HCT116 (cell line): ENCODE measurements at regions not wholly inside any gene's neighbourhood (a gene's known extent, or its start where the extent isn't known, plus 50 kb on each side); places are given as distances from the start of the nearest gene placed in this dataset.

ENCODE experiments used
- ATAC-seq: fragments of 200-7000 bp; cut with Tn5 transposase; 2 replicates; pipeline ENCODE4 v1.9.1; 2020; ENCODE audit warnings: mild to moderate bottlenecking, moderate library complexity
- BruUV-seq: library from RNA; stranded (reverse); fragments of 400-500 nt; replicated peaks from 2 replicates; lab custom pipeline; 2021; lab: Mats Ljungman, UMichigan
- CTCF ChIA-PET: fragments of 300-600 bp; sonication (Branson Sonifier 250); formaldehyde crosslinking; loops from one replicate; lab custom pipeline; 2021; ENCODE audit warnings: antibody characterized with exemption; lab: Charles Lee
- POLR2A ChIA-PET: fragments of 300-600, 350-600 bp; sonication (Branson Sonifier 250); formaldehyde crosslinking; loops from one replicate; lab custom pipeline; 2021; ENCODE audit warnings: antibody characterized with exemption; lab: Charles Lee
- RAD21 ChIA-PET, 2 experiments: fragments of 300-600 bp; sonication (Branson Sonifier 250); formaldehyde crosslinking; loops; one replicate each; lab custom pipeline; 2023; ENCODE audit warnings: low total read pairs in 2 of 2; ENCODE audit not compliant: uncharacterized antibody in 2 of 2, unreplicated experiment in 2 of 2, low non-redundant PET in 1 of 2; lab: Charles Lee
- DNase-seq: peaks from one replicate; pipeline ENCODE4 v3.0.0-alpha.2; 2010; ENCODE audit warnings: low read depth, low spot score
- H2AFZ ChIP-seq: fragments of 200-600 bp; shearing (Covaris generic), sonication (generic); 2 replicates; pipeline ENCODE4 v1.6.1; 2017; ENCODE audit warnings: low read depth, mixed run types, mixed read lengths, antibody characterized with exemption, low read length; ENCODE audit not compliant: poor library complexity, severe bottlenecking
- H3K27ac ChIP-seq: 2 replicates; pipeline ENCODE4 v1.5.1; 2012; ENCODE audit warnings: low read depth, low read length
- H3K27me3 ChIP-seq: fragments of 200-600 bp; sonication (generic); 2 replicates; pipeline ENCODE4 v1.6.1; 2016; ENCODE audit warnings: mixed run types, low read length, mixed read lengths; ENCODE audit not compliant: insufficient read depth
- H3K36me3 ChIP-seq, 2 experiments: fragments of 200-500 bp in 1 of 2; fragments of 200-600 bp in 1 of 2; sonication (Bioruptor generic) in 1 of 2; sonication (generic) in 1 of 2; 2 replicates each; pipeline versions ENCODE4 v1.5.1 to v1.6.1; 2014 to 2016; ENCODE audit warnings: low read length in 2 of 2, inconsistent platforms in 1 of 2, mixed read lengths in 1 of 2, mixed run types in 1 of 2; ENCODE audit not compliant: insufficient read depth in 2 of 2, control insufficient read depth in 1 of 2
- H3K4me1 ChIP-seq, 2 experiments: fragments of 200-600 bp in 1 of 2; sonication (generic) in 1 of 2; 2 replicates each; pipeline versions ENCODE4 v1.5.1 to v1.6.1; 2012 to 2017; ENCODE audit warnings: low read length in 2 of 2, inconsistent platforms in 1 of 2, mild to moderate bottlenecking in 1 of 2, mixed read lengths in 1 of 2, mixed run types in 1 of 2, moderate library complexity in 1 of 2; ENCODE audit not compliant: insufficient read depth in 2 of 2, control insufficient read depth in 1 of 2
- H3K4me2 ChIP-seq: fragments of 200-600 bp; sonication (generic); 2 replicates; pipeline ENCODE4 v1.6.1; 2017; ENCODE audit warnings: mixed run types, low read length, mixed read lengths
- H3K4me3 ChIP-seq, 2 experiments: fragments of 200-600 bp in 1 of 2; sonication (generic) in 1 of 2; replicated peaks in 1 of 2; 2 replicates each; pipeline ENCODE4 v1.5.1; 2011 to 2016; ENCODE audit warnings: low read length in 2 of 2, control low read depth in 1 of 2, low read depth in 1 of 2, mild to moderate bottlenecking in 1 of 2, mixed read lengths in 1 of 2, mixed run types in 1 of 2
- H3K79me2 ChIP-seq: fragments of 200-600 bp; sonication (generic); 2 replicates; pipeline ENCODE4 v1.6.1; 2017; ENCODE audit warnings: mild to moderate bottlenecking, mixed run types, low read length, moderate library complexity, mixed read lengths; ENCODE audit not compliant: insufficient read depth
- H3K9ac ChIP-seq: fragments of 200-600 bp; sonication (generic); 2 replicates; pipeline ENCODE4 v1.6.1; 2016; ENCODE audit warnings: low read length, mixed read lengths
- H3K9me2 ChIP-seq: fragments of 200-600 bp; sonication (generic), shearing (Covaris generic); 2 replicates; pipeline ENCODE4 v1.6.1; 2017; ENCODE audit warnings: mixed run types, mild to moderate bottlenecking, moderate library complexity; ENCODE audit not compliant: insufficient read depth
- H3K9me3 ChIP-seq, 2 experiments: fragments of 200-500 bp in 1 of 2; fragments of 200-600 bp in 1 of 2; sonication (Bioruptor generic) in 1 of 2; sonication (generic) in 1 of 2; 2 replicates each; pipeline ENCODE4 v1.6.1; 2014 to 2017; ENCODE audit warnings: low read length in 2 of 2, mixed read lengths in 2 of 2, inconsistent platforms in 1 of 2, low read depth in 1 of 2, mild to moderate bottlenecking in 1 of 2, mixed run types in 1 of 2, moderate library complexity in 1 of 2; ENCODE audit not compliant: control insufficient read depth in 1 of 2, insufficient read depth in 1 of 2
- H4K20me1 ChIP-seq: fragments of 200-600 bp; sonication (generic), shearing (Covaris generic); 2 replicates; pipeline ENCODE4 v1.6.1; 2017; ENCODE audit warnings: mixed run types, mild to moderate bottlenecking, moderate library complexity; ENCODE audit not compliant: insufficient read depth
- CBX3 ChIP-seq: IDR thresholded peaks from 2 replicates; pipeline ENCODE4 v1.6.1; 2012; ENCODE audit warnings: low read depth
- EGR1 ChIP-seq: IDR thresholded peaks from 2 replicates; pipeline ENCODE4 v1.6.1; 2012; ENCODE audit warnings: low read depth
- ELF1 ChIP-seq: IDR thresholded peaks from 2 replicates; pipeline ENCODE4 v1.6.1; 2012; ENCODE audit warnings: low read depth, borderline replicate concordance
- EZH2 ChIP-seq: fragments of 200-600 bp; sonication (generic); IDR thresholded peaks from 2 replicates; pipeline ENCODE4 v1.6.1; 2017; ENCODE audit warnings: antibody characterized with exemption, mixed run types
- FOSL1 ChIP-seq: IDR thresholded peaks from 2 replicates; pipeline ENCODE4 v1.6.1; 2012; ENCODE audit warnings: low read depth
- JUND ChIP-seq: IDR thresholded peaks from 2 replicates; pipeline ENCODE4 v1.6.1; 2012
- POLR2AphosphoS5 ChIP-seq: IDR thresholded peaks from 2 replicates; pipeline ENCODE4 v1.6.1; 2011; ENCODE audit warnings: mild to moderate bottlenecking, low read depth, low read length, moderate library complexity
- RAD21 ChIP-seq: IDR thresholded peaks from 2 replicates; pipeline ENCODE4 v1.6.1; 2012; ENCODE audit warnings: low read depth, mild to moderate bottlenecking
- SP1 ChIP-seq: IDR thresholded peaks from 2 replicates; pipeline ENCODE4 v1.6.1; 2012; ENCODE audit warnings: low read depth
- SRF ChIP-seq: IDR thresholded peaks from 2 replicates; pipeline ENCODE4 v1.6.1; 2012; ENCODE audit warnings: low read depth
- YY1 ChIP-seq: IDR thresholded peaks from 2 replicates; pipeline ENCODE4 v1.6.1; 2011; ENCODE audit warnings: low read length, low read depth, moderate library complexity, mild to moderate bottlenecking; ENCODE audit not compliant: insufficient replicate concordance; ENCODE audit errors: extremely low read depth
- ZFX ChIP-seq: fragments of 450-650 bp; IDR thresholded peaks from 2 replicates; pipeline ENCODE4 v1.6.1; 2017
- intact Hi-C: fragments of 100-400 bp; cut with micrococcal nuclease; formaldehyde crosslinking; loops from 2 replicates; pipeline ENCODE4 v1.10.0; 2022
- TF ChIP-seq, protein P1 (sequence below), 3 experiments: fragments of 200-600 bp in 1 of 3; sonication (generic) in 1 of 3; IDR thresholded peaks in 2 of 3; conservative IDR thresholded peaks in 1 of 3; 2 replicates each; pipeline ENCODE4 v1.5.1; 2012 to 2017; ENCODE audit warnings: low read depth in 2 of 3, low read length in 2 of 3, antibody characterized with exemption in 1 of 3, borderline replicate concordance in 1 of 3, control low read depth in 1 of 3, mild to moderate bottlenecking in 1 of 3, mixed read lengths in 1 of 3, mixed run types in 1 of 3, moderate library complexity in 1 of 3; ENCODE audit not compliant: insufficient read depth in 1 of 3
- TF ChIP-seq, protein P2 (sequence below): IDR thresholded peaks from 2 replicates; pipeline ENCODE4 v1.6.1; 2012

DNA sequence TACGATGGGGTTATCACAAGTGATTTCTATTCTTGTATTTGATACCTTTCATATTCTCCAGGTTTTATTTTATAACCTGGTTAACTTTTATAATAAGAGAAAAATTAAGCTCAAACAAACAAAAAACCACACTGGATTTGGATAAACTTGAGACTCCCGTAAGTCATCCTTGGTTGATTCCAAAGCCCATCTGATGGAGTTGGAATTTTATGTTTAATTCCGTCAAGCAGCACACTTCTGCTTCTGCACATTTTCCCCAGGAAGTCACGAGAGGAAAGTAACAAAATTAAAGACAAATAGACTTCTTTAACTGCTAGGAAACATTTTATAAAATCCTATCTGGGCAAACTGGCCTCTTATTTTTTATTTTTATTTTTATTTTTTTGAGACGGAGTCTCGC, 207.9 kb downstream of the NXNL2 start (continued):
- no peak for TF ChIP-seq EZH2
- TF ChIP-seq ZFX, result no peak
- no peak for TF ChIP-seq POLR2AphosphoS5
- TF ChIP-seq, all 23 proteins: peak for 0

DNA sequence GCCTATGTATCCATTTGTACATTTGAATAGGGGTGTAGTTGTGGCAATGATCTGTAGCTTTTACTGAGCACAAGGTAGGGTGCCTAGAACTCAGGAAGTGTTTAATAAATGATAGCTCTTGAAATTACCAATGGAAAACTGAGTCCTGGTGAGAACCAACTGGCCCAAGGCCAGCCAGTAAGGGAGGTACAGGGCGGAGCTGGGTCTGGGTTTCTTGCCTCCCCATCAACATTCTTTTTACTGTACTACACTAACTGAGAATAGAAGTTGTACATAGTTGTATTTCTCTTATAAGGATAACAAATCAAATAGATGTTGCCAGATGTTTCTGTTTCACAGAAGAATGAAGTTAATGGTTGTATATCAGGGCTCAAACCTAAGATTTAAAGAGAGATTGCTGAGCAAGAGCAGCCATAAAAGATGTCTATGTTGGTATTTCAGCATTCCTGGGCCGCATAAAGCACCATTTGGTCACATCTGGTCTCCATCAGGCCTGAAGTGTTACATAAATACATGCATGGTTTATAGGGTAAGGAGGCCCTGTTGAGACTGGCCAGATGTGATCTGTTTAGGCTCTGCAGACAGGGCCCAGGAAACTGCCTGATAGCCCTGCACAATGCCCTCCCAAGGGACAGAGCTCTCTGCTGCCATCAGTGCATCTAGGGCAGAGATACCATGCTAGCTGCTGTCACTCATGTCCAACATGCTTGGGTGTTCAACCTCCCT, 210.5 kb downstream of the NXNL2 start:
- ATAC-seq (no peak), DNase-seq (no peak)
- H3K79me2 ChIP-seq, result no peaks in the 10 kb centered on the region
- no peak overlapping the region for H3K27ac ChIP-seq
- intact Hi-C loops, result no loop called here
- no peaks in the 10 kb centered on the region for H3K9me2 ChIP-seq
- RAD21 ChIA-PET, result no interaction called here
- BruUV-seq, result no TSS peak
- CTCF ChIA-PET, result no interaction called here
- no peaks in the 10 kb centered on the region for H3K36me3 ChIP-seq
- H3K4me3 ChIP-seq, result no peak overlapping the region
- H3K4me2 ChIP-seq, result no peak overlapping the region
- no peaks in the 10 kb centered on the region for H3K9me3 ChIP-seq
- H3K9ac ChIP-seq, result no peak overlapping the region
- no peaks in the 10 kb centered on the region for H3K4me1 ChIP-seq
- no peak overlapping the region for H2AFZ ChIP-seq
- H3K27me3 ChIP-seq, result no peaks in the 10 kb centered on the region
- H4K20me1 ChIP-seq, result no peaks in the 10 kb centered on the region
- POLR2A ChIA-PET, result no interaction called here
- no peak for TF ChIP-seq JUND
- TF ChIP-seq, protein P1, sequence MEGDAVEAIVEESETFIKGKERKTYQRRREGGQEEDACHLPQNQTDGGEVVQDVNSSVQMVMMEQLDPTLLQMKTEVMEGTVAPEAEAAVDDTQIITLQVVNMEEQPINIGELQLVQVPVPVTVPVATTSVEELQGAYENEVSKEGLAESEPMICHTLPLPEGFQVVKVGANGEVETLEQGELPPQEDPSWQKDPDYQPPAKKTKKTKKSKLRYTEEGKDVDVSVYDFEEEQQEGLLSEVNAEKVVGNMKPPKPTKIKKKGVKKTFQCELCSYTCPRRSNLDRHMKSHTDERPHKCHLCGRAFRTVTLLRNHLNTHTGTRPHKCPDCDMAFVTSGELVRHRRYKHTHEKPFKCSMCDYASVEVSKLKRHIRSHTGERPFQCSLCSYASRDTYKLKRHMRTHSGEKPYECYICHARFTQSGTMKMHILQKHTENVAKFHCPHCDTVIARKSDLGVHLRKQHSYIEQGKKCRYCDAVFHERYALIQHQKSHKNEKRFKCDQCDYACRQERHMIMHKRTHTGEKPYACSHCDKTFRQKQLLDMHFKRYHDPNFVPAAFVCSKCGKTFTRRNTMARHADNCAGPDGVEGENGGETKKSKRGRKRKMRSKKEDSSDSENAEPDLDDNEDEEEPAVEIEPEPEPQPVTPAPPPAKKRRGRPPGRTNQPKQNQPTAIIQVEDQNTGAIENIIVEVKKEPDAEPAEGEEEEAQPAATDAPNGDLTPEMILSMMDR (IDR thresholded peaks at IDR 0.05 in 2 of 3, conservative IDR thresholded peaks at IDR 0.05 in 1 of 3; ENCODE audit: borderline replicate concordance in 1 of 3, insufficient read depth in 1 of 3, low read depth in 2 of 3, low read length in 2 of 3), result no peak
- TF ChIP-seq, protein P2, sequence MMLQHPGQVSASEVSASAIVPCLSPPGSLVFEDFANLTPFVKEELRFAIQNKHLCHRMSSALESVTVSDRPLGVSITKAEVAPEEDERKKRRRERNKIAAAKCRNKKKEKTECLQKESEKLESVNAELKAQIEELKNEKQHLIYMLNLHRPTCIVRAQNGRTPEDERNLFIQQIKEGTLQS, result no peak
- no peak for TF ChIP-seq ELF1
- TF ChIP-seq SP1, result no peak
- TF ChIP-seq FOSL1, result no peak
- no peak for TF ChIP-seq CBX3
- no peak for TF ChIP-seq RAD21
- TF ChIP-seq SRF, result no peak
- no peak for TF ChIP-seq YY1
- no peak for TF ChIP-seq EGR1
